IMR-90 (cell line): ENCODE measurements at regions not wholly inside any gene's neighbourhood (a gene's known extent, or its start where the extent isn't known, plus 50 kb on each side); places are given as distances from the start of the nearest gene placed in this dataset.

Source experiments
- FOS ChIP-seq: fragments of 150-350 bp; IDR thresholded peaks from 2 replicates; pipeline ENCODE4 v1.6.1; 2016; ENCODE audit warnings: low read depth, low read length
- POLR2A ChIP-seq: IDR thresholded peaks from 2 replicates; pipeline ENCODE4 v1.6.1; 2012; ENCODE audit warnings: mild to moderate bottlenecking, low read depth, low read length
- USF2 ChIP-seq: fragments of 150-350 bp; IDR thresholded peaks from 2 replicates; pipeline ENCODE4 v1.6.1; 2017; ENCODE audit warnings: mild to moderate bottlenecking, antibody characterized with exemption, low read length, low read depth

DNA sequence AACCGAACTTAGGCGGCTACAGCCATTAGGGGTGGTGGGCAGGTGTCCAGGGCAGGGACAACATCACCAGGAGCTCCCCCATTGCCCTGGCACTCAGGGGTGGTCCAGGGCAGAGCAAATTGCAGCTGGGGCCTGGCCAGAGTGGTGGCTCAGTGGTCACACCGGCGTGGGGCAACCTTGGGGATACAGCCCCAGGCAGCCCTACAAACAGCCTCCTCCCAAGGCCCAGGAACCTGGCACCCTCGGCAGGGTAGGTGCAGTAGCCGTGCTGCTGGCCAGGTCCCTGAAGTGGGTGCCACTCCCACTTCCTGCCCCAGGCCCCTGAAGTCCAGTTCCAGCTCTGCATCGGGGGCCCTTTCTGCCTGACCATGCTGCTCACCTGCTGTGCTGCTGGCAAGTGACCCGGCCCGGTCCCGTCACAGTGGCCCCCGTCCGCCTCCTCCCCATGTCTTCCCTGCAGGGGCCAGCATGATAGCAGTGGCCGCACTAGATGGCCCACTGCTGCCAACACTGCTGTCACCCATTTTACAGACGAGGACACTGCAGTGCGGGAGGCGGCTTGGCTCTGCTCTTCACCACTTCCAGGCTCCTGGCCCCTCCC is 712.8 kb downstream of the MATN1 start:
- TF ChIP-seq POLR2A (no peak), FOS (no peak), USF2 (no peak)
